NCI-H1417 treated with DMSO at 0.1 percent for 48 hours (cell line): ENCODE measurements at regions not wholly inside any gene's neighbourhood (a gene's known extent, or its start where the extent isn't known, plus 50 kb on each side); places are given as distances from the start of the nearest gene placed in this dataset.
A peak's percentile ranks its signal among the peaks of the same experiment; 100 is the strongest.
"Not testable (repeated sequence)": the region's sequence is repeated elsewhere in the genome, so short reads cannot be mapped to it uniquely, and the experiment has no call there.

Experiments used
- DNase-seq: peaks from one replicate; lab custom pipeline; 2025; lab: John Stamatoyannopoulos, UW

GRCh38 chr3:27629366-27629765 is 92.8 kb downstream of the EOMES start:
- no peak for DNase-seq

GRCh38 chr3:27628026-27628750 is 93.9 kb downstream of the EOMES start:
- no peak for DNase-seq

- DNase-seq, result no peak
Observed at GRCh38 chr3:27626596-27627118, 95.5 kb downstream of the EOMES start.

GRCh38 chr3:27625864-27626263 is 96.3 kb downstream of the EOMES start:
- DNase-seq, result no peak

- no peak for DNase-seq
Observed at GRCh38 chr3:27623085-27623753, 98.9 kb downstream of the EOMES start.

GRCh38 chr3:27617552-27617951 is 104.6 kb downstream of the EOMES start:
- DNase-seq, result no peak

- DNase-seq, result peak; percentile 14
Observed at GRCh38 chr3:27616031-27616430, 106.1 kb downstream of the EOMES start.

- DNase-seq, result no peak
Observed at GRCh38 chr3:27615555-27615954, 106.6 kb downstream of the EOMES start.

- DNase-seq, result no peak
Observed at GRCh38 chr3:27614592-27614991, 107.5 kb downstream of the EOMES start.

GRCh38 chr3:27613846-27614500 is 108.2 kb downstream of the EOMES start:
- DNase-seq, result no peak

GRCh38 chr3:27610800-27611525 is 111.2 kb downstream of the EOMES start:
- no peak for DNase-seq

GRCh38 chr3:27607370-27607769 is 114.8 kb downstream of the EOMES start:
- no peak for DNase-seq

- DNase-seq, result no peak
Observed at GRCh38 chr3:27606537-27606936, 115.6 kb downstream of the EOMES start.

- not testable (repeated sequence) for DNase-seq
Observed at GRCh38 chr3:27601311-27601710, 117.1 kb upstream of the SLC4A7 start.

- DNase-seq, result not testable (repeated sequence)
Observed at GRCh38 chr3:27599741-27600140, 115.6 kb upstream of the SLC4A7 start.

GRCh38 chr3:27596921-27597320 is 112.7 kb upstream of the SLC4A7 start:
- no peak for DNase-seq

- DNase-seq, result no peak
Observed at GRCh38 chr3:27596334-27596841, 112.2 kb upstream of the SLC4A7 start.

- no peak for DNase-seq
Observed at GRCh38 chr3:27594096-27594690, 110.0 kb upstream of the SLC4A7 start.

- no peak for DNase-seq
Observed at GRCh38 chr3:27593173-27593572, 109.0 kb upstream of the SLC4A7 start.

- DNase-seq, result no peak
Observed at GRCh38 chr3:27591312-27592210, 107.4 kb upstream of the SLC4A7 start.
